NT2/D1 (cell line): ENCODE measurements at regions not wholly inside any gene's neighbourhood (a gene's known extent, or its start where the extent isn't known, plus 50 kb on each side); places are given as distances from the start of the nearest gene placed in this dataset.
A peak's percentile ranks its signal among the peaks of the same experiment; 100 is the strongest.
"Not testable (repeated sequence)": the region's sequence is repeated elsewhere in the genome, so short reads cannot be mapped to it uniquely, and the experiment has no call there.

Experiments used
- DNase-seq: peaks from one replicate; pipeline ENCODE4 v3.0.0-alpha.2; 2011; ENCODE audit warnings: low read depth, low spot score
- H3K27me3 ChIP-seq: 2 replicates; pipeline ENCODE4 v1.6.0; 2011; ENCODE audit warnings: mild to moderate bottlenecking; ENCODE audit not compliant: insufficient read length, insufficient read depth
- H3K36me3 ChIP-seq: 2 replicates; pipeline ENCODE4 v1.6.1; 2011; ENCODE audit warnings: mild to moderate bottlenecking, low read length, mixed read lengths; ENCODE audit not compliant: insufficient read depth, insufficient read length
- H3K4me1 ChIP-seq: 2 replicates; pipeline ENCODE4 v1.5.1; 2011; ENCODE audit not compliant: insufficient read depth, insufficient read length
- H3K4me3 ChIP-seq: 2 replicates; pipeline ENCODE4 v1.5.1; 2011; ENCODE audit warnings: low read depth; ENCODE audit not compliant: insufficient read length
- H3K9ac ChIP-seq: 2 replicates; pipeline ENCODE4 v1.6.0; 2011; ENCODE audit warnings: low read depth; ENCODE audit not compliant: insufficient read length
- H3K9me3 ChIP-seq: 2 replicates; pipeline ENCODE4 v1.5.1; 2011; ENCODE audit warnings: mild to moderate bottlenecking, low read length; ENCODE audit not compliant: insufficient read depth
- SUZ12 ChIP-seq: IDR thresholded peaks from 2 replicates; pipeline ENCODE4 v1.6.1; 2011; ENCODE audit not compliant: insufficient read length, insufficient read depth; ENCODE audit errors: extremely low read depth
- YY1 ChIP-seq: IDR thresholded peaks from 2 replicates; pipeline ENCODE4 v1.6.1; 2011; ENCODE audit not compliant: insufficient read length, insufficient read depth
- ZNF274 ChIP-seq: IDR thresholded peaks from 2 replicates; pipeline ENCODE4 v1.6.1; 2011; ENCODE audit warnings: mild to moderate bottlenecking, low read depth, low read length

GRCh38 chr10:32140403-32140802, 84.2 kb upstream of the KIF5B start:
- Histone ChIP-seq H3K9me3 (peaks cover 5% of the 10 kb centered on the region; the same call in 1 of the 2 replicates), H3K9ac (no peak overlapping the region), H3K36me3 (no peaks in the 10 kb centered on the region), H3K27me3 (no peaks in the 10 kb centered on the region), H3K4me3 (no peak overlapping the region), H3K4me1 (peaks cover 4% of the 10 kb centered on the region)
- DNase-seq = no peak
- TF ChIP-seq SUZ12 (no peak), YY1 (no peak), ZNF274 (no peak)

DNA sequence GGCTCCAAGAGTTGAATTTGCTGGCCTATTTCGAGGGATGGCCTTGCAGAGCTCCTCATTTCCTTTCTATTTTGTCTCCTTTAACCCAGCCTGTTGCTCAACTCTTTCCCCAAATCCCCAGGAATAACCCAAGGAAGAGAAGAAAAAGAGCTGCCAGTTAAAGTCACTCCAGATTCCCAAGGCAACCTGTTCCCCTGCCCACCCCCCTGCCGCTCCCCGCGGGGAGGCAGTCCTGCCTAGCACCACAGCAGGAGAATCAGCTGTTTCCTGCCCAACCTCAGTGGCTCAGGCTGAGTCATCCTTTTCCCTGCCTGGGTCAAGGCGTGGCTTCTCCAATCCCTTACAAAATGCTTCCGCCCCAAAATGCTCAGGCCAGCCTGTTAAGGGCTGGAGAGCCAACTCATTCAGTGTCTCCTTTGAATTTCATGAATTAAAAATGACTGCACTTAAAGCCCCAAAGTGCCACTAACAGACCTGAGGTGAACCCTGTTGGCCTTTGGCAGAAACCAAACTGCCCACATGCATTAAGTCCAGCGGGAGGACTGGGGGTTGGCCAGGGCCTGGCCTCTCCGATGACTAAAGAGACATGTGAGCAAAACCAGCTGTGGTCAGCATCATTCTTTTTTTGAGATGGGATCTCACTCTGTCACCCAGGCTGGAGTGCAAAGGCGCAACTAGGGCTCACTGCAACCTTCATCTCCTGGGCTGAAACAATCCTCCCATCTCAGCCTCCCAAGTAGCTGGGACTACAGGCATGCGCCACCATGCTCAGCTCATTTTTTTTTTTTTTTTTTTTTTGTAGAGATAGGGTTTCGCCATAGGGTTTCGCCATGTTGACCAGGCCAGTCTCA, 83.2 kb upstream of the KIF5B start:
- peak; percentile 84 for DNase-seq
- no peaks in the 10 kb centered on the region for H3K36me3 ChIP-seq
- H3K9ac ChIP-seq = peak overlapping the region; percentile 50
- H3K4me1 ChIP-seq = peaks cover 2% of the 10 kb centered on the region
- H3K27me3 ChIP-seq = no peaks in the 10 kb centered on the region
- no peak for TF ChIP-seq ZNF274
- TF ChIP-seq SUZ12 = no peak
- no peak for TF ChIP-seq YY1
- no peak overlapping the region for H3K4me3 ChIP-seq
- peaks cover 5% of the 10 kb centered on the region; the same call in 1 of the 2 replicates for H3K9me3 ChIP-seq

DNA sequence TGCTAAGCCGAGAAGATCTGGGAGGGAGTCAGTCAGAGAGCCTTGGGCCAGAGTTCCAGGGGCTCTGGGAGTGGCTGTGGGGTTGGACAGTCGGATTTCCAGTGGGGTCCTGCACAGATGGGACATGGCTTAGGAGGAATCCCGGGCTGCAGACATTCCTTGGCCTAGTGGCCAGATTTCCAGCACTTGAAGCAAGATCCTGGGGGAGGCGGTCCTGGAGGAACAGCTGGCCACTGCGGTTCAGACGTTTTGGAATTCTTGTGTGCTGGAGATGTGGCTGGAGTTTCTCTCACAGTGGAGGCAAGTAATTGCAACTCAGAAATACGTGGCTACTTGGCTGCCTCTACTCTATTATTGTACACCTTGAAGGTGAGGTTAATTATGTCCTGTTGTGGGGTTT, 80.7 kb upstream of the KIF5B start:
- H3K36me3 ChIP-seq, DNase-seq, H3K9me3 ChIP-seq, H3K4me1 ChIP-seq, H3K9ac ChIP-seq, H3K27me3 ChIP-seq, H3K4me3 ChIP-seq: not testable (repeated sequence)

GRCh38 chr10:32135796-32136195, 79.6 kb upstream of the KIF5B start:
- not testable (repeated sequence) for H3K27me3 ChIP-seq, H3K4me1 ChIP-seq, H3K4me3 ChIP-seq, H3K9ac ChIP-seq, H3K9me3 ChIP-seq, H3K36me3 ChIP-seq, DNase-seq

DNA sequence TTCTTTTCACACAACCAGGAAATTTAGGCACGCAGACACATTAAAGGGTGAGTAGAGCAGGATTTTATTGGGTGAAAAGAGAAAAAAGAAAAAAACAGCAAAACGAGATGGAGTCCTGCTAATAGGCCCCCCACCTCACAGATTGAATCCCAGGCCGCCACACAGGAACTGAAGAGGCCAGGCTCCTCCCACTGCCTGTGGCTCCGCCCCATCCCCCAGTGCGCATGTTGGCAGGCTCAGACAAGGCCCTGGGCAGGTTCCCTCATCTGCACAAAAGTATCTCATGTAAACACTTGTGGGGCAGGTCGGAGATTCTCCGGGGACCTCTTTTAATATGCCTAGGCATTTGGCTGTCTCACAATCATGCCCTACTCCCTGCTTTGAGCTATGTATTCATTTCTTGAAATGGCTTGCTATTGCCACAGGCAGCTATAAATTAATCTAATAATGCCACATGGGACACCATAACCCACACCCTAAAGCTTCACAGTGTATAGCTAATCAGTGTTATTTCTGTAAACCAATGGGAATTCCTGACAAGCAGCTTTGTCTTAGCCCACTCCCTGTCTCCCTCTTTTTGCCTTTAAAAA, 76.2 kb upstream of the KIF5B start:
- TF ChIP-seq SUZ12 = no peak
- TF ChIP-seq YY1 = no peak
- TF ChIP-seq ZNF274 = no peak

GRCh38 chr10:32131388-32131787, 75.2 kb upstream of the KIF5B start:
- Histone ChIP-seq H3K4me1 (no peaks in the 10 kb centered on the region), H3K27me3 (no peaks in the 10 kb centered on the region), H3K4me3 (no peak overlapping the region), H3K9me3 (no peaks in the 10 kb centered on the region), H3K9ac (no peak overlapping the region), H3K36me3 (no peaks in the 10 kb centered on the region)
- no peak for DNase-seq
- TF ChIP-seq YY1 (no peak), ZNF274 (no peak), SUZ12 (no peak)

More for the DNA sequence above, 76.2 kb upstream of the KIF5B start:
- DNase-seq = no peak
- Histone ChIP-seq H3K27me3 (no peaks in the 10 kb centered on the region), H3K4me3 (no peak overlapping the region), H3K9me3 (no peaks in the 10 kb centered on the region), H3K36me3 (no peaks in the 10 kb centered on the region), H3K9ac (no peak overlapping the region), H3K4me1 (no peaks in the 10 kb centered on the region)

DNA sequence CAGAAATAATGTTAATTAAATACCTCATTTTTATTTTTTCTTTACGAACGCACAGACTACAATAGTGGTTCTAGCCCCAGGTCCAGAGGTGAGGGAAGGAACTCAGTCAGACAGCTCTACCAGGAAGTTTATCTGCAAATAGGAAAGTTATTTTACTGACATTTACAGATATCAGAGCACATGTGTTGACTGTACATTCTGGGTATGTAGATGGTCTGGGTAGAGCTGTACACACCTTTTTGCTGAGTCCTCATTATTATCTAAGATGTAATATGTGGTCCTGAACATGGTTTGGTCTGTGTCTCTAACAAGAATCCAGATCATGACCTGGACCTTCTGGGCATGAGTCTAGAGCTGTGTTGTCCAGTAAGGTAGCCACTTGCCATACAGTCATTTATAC, 74.6 kb upstream of the KIF5B start:
- H3K9ac ChIP-seq = no peak overlapping the region
- no peak for TF ChIP-seq ZNF274
- TF ChIP-seq SUZ12 = no peak
- TF ChIP-seq YY1 = no peak
- H3K9me3 ChIP-seq = no peaks in the 10 kb centered on the region
- no peaks in the 10 kb centered on the region for H3K36me3 ChIP-seq
- H3K27me3 ChIP-seq = no peaks in the 10 kb centered on the region
- H3K4me3 ChIP-seq = no peak overlapping the region
- H3K4me1 ChIP-seq = no peaks in the 10 kb centered on the region
- no peak for DNase-seq
